GM13976 (cell line): ENCODE measurements at regions not wholly inside any gene's neighbourhood (a gene's known extent, or its start where the extent isn't known, plus 50 kb on each side); places are given as distances from the start of the nearest gene placed in this dataset.

Experiments
- DNase-seq: peaks from one replicate; pipeline ENCODE4 v3.0.0; 2012; ENCODE audit warnings: low spot score
- in situ Hi-C: fragments of 300-500 bp; cut with MboI; formaldehyde crosslinking; loops from one replicate; pipeline ENCODE4 v1.12.0; 2022; ENCODE audit warnings: low sequenced_read_pairs, mixed read lengths, inconsistent platforms; ENCODE audit not compliant: unreplicated experiment
- TF ChIP-seq, protein P1 (sequence below): IDR thresholded peaks from 2 replicates; pipeline ENCODE4 v1.5.1; 2012; ENCODE audit warnings: borderline replicate concordance, mild to moderate bottlenecking; ENCODE audit not compliant: insufficient read depth; ENCODE audit errors: extremely low read depth, missing control alignments, control extremely low read depth

- TF ChIP-seq, protein P1, sequence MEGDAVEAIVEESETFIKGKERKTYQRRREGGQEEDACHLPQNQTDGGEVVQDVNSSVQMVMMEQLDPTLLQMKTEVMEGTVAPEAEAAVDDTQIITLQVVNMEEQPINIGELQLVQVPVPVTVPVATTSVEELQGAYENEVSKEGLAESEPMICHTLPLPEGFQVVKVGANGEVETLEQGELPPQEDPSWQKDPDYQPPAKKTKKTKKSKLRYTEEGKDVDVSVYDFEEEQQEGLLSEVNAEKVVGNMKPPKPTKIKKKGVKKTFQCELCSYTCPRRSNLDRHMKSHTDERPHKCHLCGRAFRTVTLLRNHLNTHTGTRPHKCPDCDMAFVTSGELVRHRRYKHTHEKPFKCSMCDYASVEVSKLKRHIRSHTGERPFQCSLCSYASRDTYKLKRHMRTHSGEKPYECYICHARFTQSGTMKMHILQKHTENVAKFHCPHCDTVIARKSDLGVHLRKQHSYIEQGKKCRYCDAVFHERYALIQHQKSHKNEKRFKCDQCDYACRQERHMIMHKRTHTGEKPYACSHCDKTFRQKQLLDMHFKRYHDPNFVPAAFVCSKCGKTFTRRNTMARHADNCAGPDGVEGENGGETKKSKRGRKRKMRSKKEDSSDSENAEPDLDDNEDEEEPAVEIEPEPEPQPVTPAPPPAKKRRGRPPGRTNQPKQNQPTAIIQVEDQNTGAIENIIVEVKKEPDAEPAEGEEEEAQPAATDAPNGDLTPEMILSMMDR = no peak
- DNase-seq = no peak
- in situ Hi-C loops = no loop called here
Measured at GRCh38 chr15:47846876-47847275, 129.6 kb downstream of the SEMA6D start.

DNA sequence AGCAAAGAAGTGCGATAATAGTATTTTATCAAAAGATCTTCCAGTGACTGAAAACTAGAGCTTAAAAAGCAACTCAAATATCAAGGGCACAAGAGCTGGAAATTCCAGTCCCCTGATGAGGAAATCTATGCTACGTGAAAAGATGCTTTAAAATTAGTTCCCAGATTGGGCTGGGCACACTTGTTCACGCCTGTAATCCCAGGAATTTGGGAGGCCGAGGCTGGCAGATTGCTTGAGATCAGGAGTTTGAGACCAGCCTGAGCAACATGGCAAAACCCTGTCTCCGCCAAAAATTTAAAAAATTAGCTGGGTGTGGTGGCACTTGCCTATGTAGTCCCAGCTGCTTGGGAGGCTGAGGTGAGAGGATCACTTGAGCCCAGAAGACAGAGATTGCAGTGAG lies 138.8 kb downstream of the SEMA6D start:
- TF ChIP-seq, protein P1 = no peak
- in situ Hi-C loops = no loop called here

GRCh38 chr15:47857014-47857775 lies 139.9 kb downstream of the SEMA6D start:
- TF ChIP-seq, protein P1 = no peak
- in situ Hi-C loops = no loop called here
- no peak for DNase-seq

More for the DNA sequence above, 138.8 kb downstream of the SEMA6D start:
- DNase-seq = no peak

DNA sequence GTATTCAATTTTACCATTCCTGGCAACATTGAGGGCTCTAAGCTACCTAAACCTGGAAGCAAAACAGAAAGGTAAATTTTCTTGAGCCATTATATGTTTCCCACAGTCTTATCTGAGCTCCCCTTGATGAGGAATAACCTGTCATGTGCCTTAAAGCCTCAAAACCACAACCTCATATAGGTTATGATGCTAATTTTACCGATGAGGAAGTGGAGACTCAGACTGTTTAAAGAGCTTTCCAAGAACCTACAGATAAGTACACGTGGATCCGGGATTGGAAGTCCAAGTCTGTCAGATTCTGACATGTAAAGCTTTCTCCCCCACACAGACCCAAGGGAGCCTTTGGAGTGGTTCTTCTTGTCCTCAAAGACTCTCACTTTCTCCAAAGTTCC lies 140.5 kb downstream of the SEMA6D start:
- DNase-seq = peak; percentile 19
- TF ChIP-seq, protein P1 = no peak
- in situ Hi-C loops = no loop called here

- no peak for DNase-seq
- in situ Hi-C loops = no loop called here
Measured at GRCh38 chr15:47861111-47861903, 144.0 kb downstream of the SEMA6D start.

DNA sequence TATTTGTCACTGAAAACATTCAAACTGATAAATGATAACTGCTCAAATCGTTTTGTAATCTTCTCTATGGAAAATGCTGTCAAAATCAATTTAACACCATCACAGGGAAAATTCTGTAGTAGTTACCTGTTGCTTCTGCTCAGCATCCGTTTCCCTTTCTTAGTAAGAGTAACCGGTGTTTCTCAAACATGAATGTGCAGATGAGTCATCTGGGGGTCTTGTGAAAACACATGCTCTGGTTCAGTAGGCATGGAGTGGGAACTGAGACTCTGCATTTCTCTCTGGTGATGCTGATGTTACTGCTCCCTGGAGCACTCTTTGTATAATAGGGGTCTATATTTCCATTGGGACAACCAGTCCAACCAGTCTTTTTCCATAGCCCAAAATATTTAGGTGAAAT lies 145.1 kb downstream of the SEMA6D start:
- in situ Hi-C loops = no loop called here
- peak; percentile 42 for DNase-seq
- TF ChIP-seq, protein P1 = no peak

More at GRCh38 chr15:47861111-47861903, 144.0 kb downstream of the SEMA6D start:
- TF ChIP-seq, protein P1 = no peak
